ENCODE measurements at regions not wholly inside any gene's neighbourhood (a gene's known extent, or its start where the extent isn't known, plus 50 kb on each side); places are given as distances from the start of the nearest gene placed in this dataset.
A peak's percentile ranks its signal among the peaks of the same experiment; 100 is the strongest.
"Not testable (repeated sequence)": the region's sequence is repeated elsewhere in the genome, so short reads cannot be mapped to it uniquely, and the experiment has no call there.

- H3K36me3 Mint-ChIP-seq: no peaks in the 10 kb centered on the region
- H3K27ac Mint-ChIP-seq: no peak overlapping the region
- H3K4me1 Mint-ChIP-seq: no peaks in the 10 kb centered on the region
- no peak for DNase-seq
- H3K9me3 Mint-ChIP-seq: peaks cover 0 to 9% (median 3%) of the 10 kb centered on the region in 6 donors
- H3K27me3 Mint-ChIP-seq (ENCODE audit: low read depth in 3 of 3): peaks cover 0 to 2% (median 1%) of the 10 kb centered on the region in 3 donors
- H3K4me3 Mint-ChIP-seq: no peak overlapping the region
Observed at GRCh38 chr4:14419516-14419915, 582.8 kb upstream of the CPEB2 start.

- H3K4me1 Mint-ChIP-seq; H3K27me3 Mint-ChIP-seq (ENCODE audit: low read depth in 3 of 3); H3K4me3 Mint-ChIP-seq; H3K36me3 Mint-ChIP-seq; H3K27ac Mint-ChIP-seq; DNase-seq: not testable (repeated sequence)
- H3K9me3 Mint-ChIP-seq: peaks cover 0 to 26% (median 13%) of the 10 kb centered on the region in 6 donors
Observed at GRCh38 chr4:14426297-14426696, 576.0 kb upstream of the CPEB2 start.

GRCh38 chr4:14428125-14428524 is 574.2 kb upstream of the CPEB2 start:
- Mint-ChIP-seq H3K27ac (no peak overlapping the region), H3K4me1 (no peaks in the 10 kb centered on the region), H3K36me3 (no peaks in the 10 kb centered on the region), H3K4me3 (no peak overlapping the region), H3K27me3 (ENCODE audit: low read depth in 3 of 3) (no peaks in the 10 kb centered on the region), H3K9me3 (peaks cover 0 to 26% (median 12%) of the 10 kb centered on the region in 6 donors)
- DNase-seq: no peak

- H3K27me3 Mint-ChIP-seq (ENCODE audit: low read depth in 3 of 3): no peaks in the 10 kb centered on the region
- H3K4me1 Mint-ChIP-seq: no peaks in the 10 kb centered on the region
- H3K27ac Mint-ChIP-seq: no peak overlapping the region
- no peak for DNase-seq
- peak overlapping the region in 2 of 5 donors; percentile 0 to 25 for H3K4me3 Mint-ChIP-seq
- H3K9me3 Mint-ChIP-seq: peaks cover 0 to 24% (median 14%) of the 10 kb centered on the region in 6 donors
- H3K36me3 Mint-ChIP-seq: no peaks in the 10 kb centered on the region
Observed at GRCh38 chr4:14431155-14432134, 570.8 kb upstream of the CPEB2 start.

GRCh38 chr4:14434483-14434882 is 567.8 kb upstream of the CPEB2 start:
- DNase-seq: no peak
- Mint-ChIP-seq H3K4me3 (no peak overlapping the region), H3K27me3 (ENCODE audit: low read depth in 3 of 3) (peaks cover 0 to 2% (median 0%) of the 10 kb centered on the region in 3 donors), H3K9me3 (peaks cover 0 to 9% (median 3%) of the 10 kb centered on the region in 6 donors), H3K27ac (no peak overlapping the region), H3K36me3 (no peaks in the 10 kb centered on the region), H3K4me1 (no peaks in the 10 kb centered on the region)

- Mint-ChIP-seq H3K27ac (no peak overlapping the region), H3K4me1 (no peaks in the 10 kb centered on the region), H3K4me3 (no peak overlapping the region), H3K9me3 (peaks cover 0 to 9% (median 2%) of the 10 kb centered on the region in 6 donors), H3K36me3 (no peaks in the 10 kb centered on the region), H3K27me3 (ENCODE audit: low read depth in 3 of 3) (peaks cover 0 to 2% (median 0%) of the 10 kb centered on the region in 3 donors)
- no peak for DNase-seq
Observed at GRCh38 chr4:14434916-14435315, 567.4 kb upstream of the CPEB2 start.

GRCh38 chr4:14441561-14441960 is 560.7 kb upstream of the CPEB2 start:
- Mint-ChIP-seq H3K9me3 (peaks cover 0 to 17% (median 2%) of the 10 kb centered on the region in 6 donors), H3K4me3 (no peak overlapping the region), H3K36me3 (no peaks in the 10 kb centered on the region), H3K27ac (no peak overlapping the region), H3K27me3 (ENCODE audit: low read depth in 3 of 3) (peaks cover 0 to 5% (median 3%) of the 10 kb centered on the region in 3 donors), H3K4me1 (no peaks in the 10 kb centered on the region)
- no peak for DNase-seq

GRCh38 chr4:14445882-14446281 is 556.4 kb upstream of the CPEB2 start:
- Mint-ChIP-seq H3K27ac (no peak overlapping the region), H3K4me3 (no peak overlapping the region), H3K9me3 (peaks cover 0 to 18% (median 6%) of the 10 kb centered on the region in 6 donors), H3K36me3 (no peaks in the 10 kb centered on the region), H3K27me3 (ENCODE audit: low read depth in 3 of 3) (peaks cover 0 to 6% (median 1%) of the 10 kb centered on the region in 3 donors), H3K4me1 (no peaks in the 10 kb centered on the region)
- no peak for DNase-seq

- no peak for DNase-seq
- no peak overlapping the region for H3K4me3 Mint-ChIP-seq
- peaks cover 0 to 6% (median 1%) of the 10 kb centered on the region in 3 donors for H3K27me3 Mint-ChIP-seq (ENCODE audit: low read depth in 3 of 3)
- no peak overlapping the region for H3K27ac Mint-ChIP-seq
- H3K4me1 Mint-ChIP-seq: no peaks in the 10 kb centered on the region
- peaks cover 0 to 18% (median 7%) of the 10 kb centered on the region in 6 donors for H3K9me3 Mint-ChIP-seq
- no peaks in the 10 kb centered on the region for H3K36me3 Mint-ChIP-seq
Observed at GRCh38 chr4:14446311-14446710, 556.0 kb upstream of the CPEB2 start.

- Mint-ChIP-seq H3K27ac (no peak overlapping the region), H3K4me1 (no peaks in the 10 kb centered on the region), H3K4me3 (no peak overlapping the region), H3K36me3 (no peaks in the 10 kb centered on the region), H3K27me3 (ENCODE audit: low read depth in 3 of 3) (peaks cover 0 to 6% (median 1%) of the 10 kb centered on the region in 3 donors), H3K9me3 (peaks cover 0 to 18% (median 7%) of the 10 kb centered on the region in 6 donors)
- no peak for DNase-seq
Observed at GRCh38 chr4:14446904-14447303, 555.4 kb upstream of the CPEB2 start.

- no peak for DNase-seq
- Mint-ChIP-seq H3K4me3 (no peak overlapping the region), H3K9me3 (peaks cover 0 to 23% (median 10%) of the 10 kb centered on the region in 6 donors), H3K27me3 (ENCODE audit: low read depth in 3 of 3) (peaks cover 0 to 2% (median 0%) of the 10 kb centered on the region in 3 donors), H3K36me3 (no peaks in the 10 kb centered on the region), H3K27ac (no peak overlapping the region), H3K4me1 (no peaks in the 10 kb centered on the region)
Observed at GRCh38 chr4:14449308-14449707, 553.0 kb upstream of the CPEB2 start.

- H3K27me3 Mint-ChIP-seq (ENCODE audit: low read depth in 3 of 3): peaks cover 1 to 2% (median 1%) of the 10 kb centered on the region in 3 donors
- no peaks in the 10 kb centered on the region for H3K36me3 Mint-ChIP-seq
- H3K4me3 Mint-ChIP-seq: no peak overlapping the region
- H3K9me3 Mint-ChIP-seq: peaks cover 3 to 15% (median 7%) of the 10 kb centered on the region in 6 donors
- H3K4me1 Mint-ChIP-seq: no peaks in the 10 kb centered on the region
- no peak overlapping the region for H3K27ac Mint-ChIP-seq
- DNase-seq: no peak
Observed at GRCh38 chr4:14452001-14452400, 550.3 kb upstream of the CPEB2 start.

GRCh38 chr4:14452764-14453163 is 549.5 kb upstream of the CPEB2 start:
- H3K9me3 Mint-ChIP-seq: peaks cover 3 to 13% (median 7%) of the 10 kb centered on the region in 6 donors
- no peak for DNase-seq
- H3K4me1 Mint-ChIP-seq: no peaks in the 10 kb centered on the region
- no peak overlapping the region for H3K4me3 Mint-ChIP-seq
- H3K27ac Mint-ChIP-seq: no peak overlapping the region
- H3K36me3 Mint-ChIP-seq: no peaks in the 10 kb centered on the region
- peaks cover 1 to 2% (median 1%) of the 10 kb centered on the region in 3 donors for H3K27me3 Mint-ChIP-seq (ENCODE audit: low read depth in 3 of 3)

- Mint-ChIP-seq H3K4me3 (no peak overlapping the region), H3K27me3 (ENCODE audit: low read depth in 3 of 3) (peaks cover 0 to 1% (median 1%) of the 10 kb centered on the region in 3 donors), H3K9me3 (peaks cover 5 to 38% (median 11%) of the 10 kb centered on the region in 6 donors), H3K27ac (no peak overlapping the region), H3K4me1 (no peaks in the 10 kb centered on the region), H3K36me3 (no peaks in the 10 kb centered on the region)
- DNase-seq: no peak
Observed at GRCh38 chr4:14458463-14458862, 543.8 kb upstream of the CPEB2 start.

Measured in immature natural killer cell (primary cell).